GM10248 (cell line): ENCODE measurements at regions not wholly inside any gene's neighbourhood (a gene's known extent, or its start where the extent isn't known, plus 50 kb on each side); places are given as distances from the start of the nearest gene placed in this dataset.
"Not testable (repeated sequence)": the region's sequence is repeated elsewhere in the genome, so short reads cannot be mapped to it uniquely, and the experiment has no call there.

Experiments used
- CTCF ChIA-PET: fragments of 300-600 bp; sonication (Branson Sonifier 250); formaldehyde crosslinking; extraction: SDS; loops from one replicate; lab custom pipeline; 2021; ENCODE audit warnings: antibody characterized with exemption; lab: Yijun Ruan, JAX
- POLR2A ChIA-PET: fragments of 350-650 bp; sonication (Branson Sonifier 250); formaldehyde crosslinking; extraction: SDS; loops from one replicate; lab custom pipeline; 2020; ENCODE audit warnings: antibody characterized with exemption; lab: Yijun Ruan, JAX
- DNase-seq: peaks from one replicate; pipeline ENCODE4 v3.0.0; 2012; ENCODE audit errors: extremely low spot score
- TF ChIP-seq, protein P1 (sequence below): IDR thresholded peaks from 2 replicates; pipeline ENCODE4 v1.5.1; 2012; ENCODE audit warnings: mild to moderate bottlenecking, low read depth; ENCODE audit errors: extremely low read depth, missing control alignments, control extremely low read depth

- ChIA-PET POLR2A (no interaction called here), CTCF (no interaction called here)
- no peak for DNase-seq
- TF ChIP-seq, protein P1, sequence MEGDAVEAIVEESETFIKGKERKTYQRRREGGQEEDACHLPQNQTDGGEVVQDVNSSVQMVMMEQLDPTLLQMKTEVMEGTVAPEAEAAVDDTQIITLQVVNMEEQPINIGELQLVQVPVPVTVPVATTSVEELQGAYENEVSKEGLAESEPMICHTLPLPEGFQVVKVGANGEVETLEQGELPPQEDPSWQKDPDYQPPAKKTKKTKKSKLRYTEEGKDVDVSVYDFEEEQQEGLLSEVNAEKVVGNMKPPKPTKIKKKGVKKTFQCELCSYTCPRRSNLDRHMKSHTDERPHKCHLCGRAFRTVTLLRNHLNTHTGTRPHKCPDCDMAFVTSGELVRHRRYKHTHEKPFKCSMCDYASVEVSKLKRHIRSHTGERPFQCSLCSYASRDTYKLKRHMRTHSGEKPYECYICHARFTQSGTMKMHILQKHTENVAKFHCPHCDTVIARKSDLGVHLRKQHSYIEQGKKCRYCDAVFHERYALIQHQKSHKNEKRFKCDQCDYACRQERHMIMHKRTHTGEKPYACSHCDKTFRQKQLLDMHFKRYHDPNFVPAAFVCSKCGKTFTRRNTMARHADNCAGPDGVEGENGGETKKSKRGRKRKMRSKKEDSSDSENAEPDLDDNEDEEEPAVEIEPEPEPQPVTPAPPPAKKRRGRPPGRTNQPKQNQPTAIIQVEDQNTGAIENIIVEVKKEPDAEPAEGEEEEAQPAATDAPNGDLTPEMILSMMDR, result no peak
Observed at GRCh38 chr1:245003246-245003645, 138.9 kb upstream of the HNRNPU start.

- ChIA-PET CTCF (interaction anchor here (1.2 to 3.2 kb wide), 4 partner anchors 10 to 26 kb away, joined by 3 to 9 read pairs (median 6); no protein-coding TSS in a partner anchor), POLR2A (no interaction called here)
- TF ChIP-seq, protein P1, result no peak
- DNase-seq, result no peak
Observed at GRCh38 chr1:245001252-245001651, 136.9 kb upstream of the HNRNPU start.

- DNase-seq, result no peak
- POLR2A ChIA-PET, result no interaction called here
- TF ChIP-seq, protein P1, result no peak
- CTCF ChIA-PET, result interaction anchor here (1.2 to 3.2 kb wide), 4 partner anchors 10 to 26 kb away, joined by 3 to 9 read pairs (median 6); no protein-coding TSS in a partner anchor
Observed at GRCh38 chr1:245000872-245001188, 136.5 kb upstream of the HNRNPU start.

DNA sequence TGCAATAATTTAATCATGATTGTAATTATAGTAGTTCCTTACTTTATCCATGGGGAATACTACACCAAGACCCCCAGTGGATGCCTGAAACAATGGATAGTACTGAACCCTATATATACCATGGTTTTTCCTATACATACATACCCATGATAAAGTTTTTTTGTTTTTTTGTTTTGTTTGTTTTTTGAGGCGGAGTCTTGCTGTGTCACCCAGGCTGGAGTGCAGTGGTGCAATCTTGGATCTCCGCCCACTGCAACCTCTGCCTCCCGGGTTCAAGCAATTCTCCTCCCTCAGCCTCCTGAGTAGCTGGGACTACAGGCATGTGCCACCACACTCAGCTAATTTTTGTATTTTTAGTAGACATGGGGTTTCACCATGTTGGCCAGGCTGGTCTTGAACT is 135.3 kb upstream of the HNRNPU start:
- POLR2A ChIA-PET, result interaction anchor here (0.6 kb wide), 1 partner anchor 11 kb away, joined by 8 read pairs; no protein-coding TSS in a partner anchor
- CTCF ChIA-PET, result interaction anchor here (0.8 to 3.2 kb wide), 4 partner anchors 8 to 43 kb away, joined by 3 to 12 read pairs (median 6); no protein-coding TSS in a partner anchor
- not testable (repeated sequence) for DNase-seq

- POLR2A ChIA-PET, result no interaction called here
- no peak for DNase-seq
- CTCF ChIA-PET, result interaction anchor here (0.8 to 2.3 kb wide), 4 partner anchors 15 to 197 kb away, joined by 3 to 12 read pairs (median 3); no protein-coding TSS in a partner anchor
- TF ChIP-seq, protein P1, result no peak
Observed at GRCh38 chr1:244998717-244999346, 134.5 kb upstream of the HNRNPU start.

- TF ChIP-seq, protein P1, result no peak
- ChIA-PET CTCF (no interaction called here), POLR2A (no interaction called here)
- no peak for DNase-seq
Observed at GRCh38 chr1:244995602-244996400, 131.5 kb upstream of the HNRNPU start.
